HUDEP-2 (cell line): ENCODE measurements at regions not wholly inside any gene's neighbourhood (a gene's known extent, or its start where the extent isn't known, plus 50 kb on each side); places are given as distances from the start of the nearest gene placed in this dataset.
"Not testable (repeated sequence)": the region's sequence is repeated elsewhere in the genome, so short reads cannot be mapped to it uniquely, and the experiment has no call there.

Source experiments
- DNase-seq, 76 experiments: peaks; one replicate each; lab custom pipeline; 2025; ENCODE audit not compliant: unreplicated experiment in 76 of 76; lab: John Stamatoyannopoulos, UW

GRCh38 chr6:157727629-157728182, 95.3 kb upstream of the SNX9 start:
- DNase-seq: no peak

GRCh38 chr6:157728183-157728881, 94.7 kb upstream of the SNX9 start:
- no peak for DNase-seq

GRCh38 chr6:157731221-157731620, 91.8 kb upstream of the SNX9 start:
- no peak for DNase-seq

GRCh38 chr6:157732007-157732406, 91.0 kb upstream of the SNX9 start:
- no peak for DNase-seq

GRCh38 chr6:157732416-157733161, 90.5 kb upstream of the SNX9 start:
- DNase-seq: no peak

- not testable (repeated sequence) for DNase-seq
Observed at GRCh38 chr6:157736555-157736954, 86.5 kb upstream of the SNX9 start.

- DNase-seq: no peak
Observed at GRCh38 chr6:157741321-157741947, 81.6 kb upstream of the SNX9 start.

GRCh38 chr6:157741948-157742556, 81.0 kb upstream of the SNX9 start:
- no peak for DNase-seq

- DNase-seq: no peak
Observed at GRCh38 chr6:157744102-157744601, 78.9 kb upstream of the SNX9 start.

- no peak for DNase-seq
Observed at GRCh38 chr6:157746897-157747296, 76.1 kb upstream of the SNX9 start.

GRCh38 chr6:157747370-157747769, 75.7 kb upstream of the SNX9 start:
- DNase-seq: peak in 14 of 76 experiments; percentile 13 to 48 (median 34)

GRCh38 chr6:157748839-157749571, 74.0 kb upstream of the SNX9 start:
- no peak for DNase-seq

GRCh38 chr6:157750973-157751372, 72.1 kb upstream of the SNX9 start:
- DNase-seq: not testable (repeated sequence)

- DNase-seq: no peak
Observed at GRCh38 chr6:157751547-157752200, 71.4 kb upstream of the SNX9 start.

GRCh38 chr6:157752879-157753278, 70.2 kb upstream of the SNX9 start:
- not testable (repeated sequence) for DNase-seq

GRCh38 chr6:157753291-157753690, 69.8 kb upstream of the SNX9 start:
- no peak for DNase-seq

GRCh38 chr6:157753801-157754200, 69.2 kb upstream of the SNX9 start:
- not testable (repeated sequence) for DNase-seq

- DNase-seq: no peak
Observed at GRCh38 chr6:157754351-157754750, 68.7 kb upstream of the SNX9 start.

- peak in 7 of 76 experiments; percentile 14 to 38 (median 25) for DNase-seq
Observed at GRCh38 chr6:157755032-157755745, 67.9 kb upstream of the SNX9 start.
